ENCODE measurements at regions not wholly inside any gene's neighbourhood (a gene's known extent, or its start where the extent isn't known, plus 50 kb on each side); places are given as distances from the start of the nearest gene placed in this dataset.
"Not testable (repeated sequence)": the region's sequence is repeated elsewhere in the genome, so short reads cannot be mapped to it uniquely, and the experiment has no call there.

GRCh38 chr16:75965504-75966374 lies 239.4 kb upstream of the CPHXL start:
- no peak overlapping the region for H3K4me3 ChIP-seq
- ATAC-seq (ENCODE audit: insufficient read depth, low FRiP score) (no peak), DNase-seq (no peak)
- TF ChIP-seq, protein P1, sequence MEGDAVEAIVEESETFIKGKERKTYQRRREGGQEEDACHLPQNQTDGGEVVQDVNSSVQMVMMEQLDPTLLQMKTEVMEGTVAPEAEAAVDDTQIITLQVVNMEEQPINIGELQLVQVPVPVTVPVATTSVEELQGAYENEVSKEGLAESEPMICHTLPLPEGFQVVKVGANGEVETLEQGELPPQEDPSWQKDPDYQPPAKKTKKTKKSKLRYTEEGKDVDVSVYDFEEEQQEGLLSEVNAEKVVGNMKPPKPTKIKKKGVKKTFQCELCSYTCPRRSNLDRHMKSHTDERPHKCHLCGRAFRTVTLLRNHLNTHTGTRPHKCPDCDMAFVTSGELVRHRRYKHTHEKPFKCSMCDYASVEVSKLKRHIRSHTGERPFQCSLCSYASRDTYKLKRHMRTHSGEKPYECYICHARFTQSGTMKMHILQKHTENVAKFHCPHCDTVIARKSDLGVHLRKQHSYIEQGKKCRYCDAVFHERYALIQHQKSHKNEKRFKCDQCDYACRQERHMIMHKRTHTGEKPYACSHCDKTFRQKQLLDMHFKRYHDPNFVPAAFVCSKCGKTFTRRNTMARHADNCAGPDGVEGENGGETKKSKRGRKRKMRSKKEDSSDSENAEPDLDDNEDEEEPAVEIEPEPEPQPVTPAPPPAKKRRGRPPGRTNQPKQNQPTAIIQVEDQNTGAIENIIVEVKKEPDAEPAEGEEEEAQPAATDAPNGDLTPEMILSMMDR (IDR thresholded peaks at IDR 0.05; ENCODE audit: control extremely low read depth, extremely low read depth) = no peak
- no peak overlapping the region for H3K9ac ChIP-seq (ENCODE audit: insufficient read depth in 1 of 2, low read length in 2 of 2)
- H3K9me3 ChIP-seq (ENCODE audit: control insufficient read depth in 4 of 4, insufficient read depth in 3 of 4, low read length in 3 of 4) = no peaks in the 10 kb centered on the region
- no peak overlapping the region for H3K27ac ChIP-seq (ENCODE audit: low read depth in 1 of 2, low read length in 1 of 2)
- 85 to 90% methylated on average over 1 of the region's 1 CpG for WGBS, 2 donors
- H3K27me3 ChIP-seq (ENCODE audit: control insufficient read depth in 3 of 3, insufficient read depth in 3 of 3, low read length in 2 of 3) = no peaks in the 10 kb centered on the region
- H3K36me3 ChIP-seq (ENCODE audit: control insufficient read depth in 4 of 4, insufficient read depth in 4 of 4, low read length in 4 of 4) = no peaks in the 10 kb centered on the region
- H3K4me1 ChIP-seq (ENCODE audit: control insufficient read depth in 5 of 5, insufficient read depth in 5 of 5, low read length in 5 of 5) = no peaks in the 10 kb centered on the region

DNA sequence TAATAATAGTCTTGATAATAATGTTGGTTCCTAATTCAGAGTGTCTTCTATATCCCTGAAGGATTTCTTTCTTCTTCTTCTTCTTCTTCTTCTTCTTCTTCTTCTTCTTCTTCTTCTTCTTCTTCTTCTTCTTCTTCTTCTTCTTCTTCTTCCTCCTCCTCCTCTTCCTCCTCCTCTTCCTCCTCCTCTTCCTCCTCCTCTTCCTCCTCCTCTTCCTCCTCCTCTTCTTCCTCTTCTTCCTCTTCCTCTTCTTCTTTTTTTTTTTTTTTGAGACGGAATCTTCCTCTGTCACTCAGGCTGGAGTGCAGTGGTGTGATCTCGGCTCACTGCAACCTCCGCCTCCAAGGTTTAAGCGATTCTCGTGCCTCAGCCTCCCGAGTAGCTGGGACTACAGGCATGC lies 242.8 kb upstream of the CPHXL start:
- H3K27me3 ChIP-seq (ENCODE audit: control insufficient read depth in 3 of 3, insufficient read depth in 3 of 3, low read length in 2 of 3); H3K27ac ChIP-seq (ENCODE audit: low read depth in 1 of 2, low read length in 1 of 2); ATAC-seq (ENCODE audit: insufficient read depth, low FRiP score); H3K4me1 ChIP-seq (ENCODE audit: control insufficient read depth in 5 of 5, insufficient read depth in 5 of 5, low read length in 5 of 5); DNase-seq; H3K36me3 ChIP-seq (ENCODE audit: control insufficient read depth in 4 of 4, insufficient read depth in 4 of 4, low read length in 4 of 4); H3K9ac ChIP-seq (ENCODE audit: insufficient read depth in 1 of 2, low read length in 2 of 2); H3K9me3 ChIP-seq (ENCODE audit: control insufficient read depth in 4 of 4, insufficient read depth in 3 of 4, low read length in 3 of 4); H3K4me3 ChIP-seq: not testable (repeated sequence)
- whole genome bisulfite sequencing, 2 donors = 91 to 95% methylated on average over 6 of the region's 6 CpGs

GRCh38 chr16:75971334-75971733 lies 245.0 kb upstream of the CPHXL start:
- Histone ChIP-seq H3K36me3 (ENCODE audit: control insufficient read depth in 4 of 4, insufficient read depth in 4 of 4, low read length in 4 of 4) (no peaks in the 10 kb centered on the region), H3K4me1 (ENCODE audit: control insufficient read depth in 5 of 5, insufficient read depth in 5 of 5, low read length in 5 of 5) (no peaks in the 10 kb centered on the region), H3K9ac (ENCODE audit: insufficient read depth in 1 of 2, low read length in 2 of 2) (no peak overlapping the region), H3K9me3 (ENCODE audit: control insufficient read depth in 4 of 4, insufficient read depth in 3 of 4, low read length in 3 of 4) (no peaks in the 10 kb centered on the region), H3K27me3 (ENCODE audit: control insufficient read depth in 3 of 3, insufficient read depth in 3 of 3, low read length in 2 of 3) (no peaks in the 10 kb centered on the region), H3K27ac (ENCODE audit: low read depth in 1 of 2, low read length in 1 of 2) (no peak overlapping the region), H3K4me3 (no peak overlapping the region)
- TF ChIP-seq, protein P1 (IDR thresholded peaks at IDR 0.05; ENCODE audit: control extremely low read depth, extremely low read depth) = no peak
- ATAC-seq (ENCODE audit: insufficient read depth, low FRiP score) (no peak), DNase-seq (no peak)
- 74 to 81% methylated on average over 2 of the region's 2 CpGs for WGBS, 2 donors

GRCh38 chr16:75983296-75983695 lies 257.0 kb upstream of the CPHXL start:
- Histone ChIP-seq H3K27ac (ENCODE audit: low read depth in 1 of 2, low read length in 1 of 2) (no peak overlapping the region), H3K36me3 (ENCODE audit: control insufficient read depth in 4 of 4, insufficient read depth in 4 of 4, low read length in 4 of 4) (no peaks in the 10 kb centered on the region), H3K4me1 (ENCODE audit: control insufficient read depth in 5 of 5, insufficient read depth in 5 of 5, low read length in 5 of 5) (no peaks in the 10 kb centered on the region), H3K9me3 (ENCODE audit: control insufficient read depth in 4 of 4, insufficient read depth in 3 of 4, low read length in 3 of 4) (peaks cover 0 to 4% (median 0%) of the 10 kb centered on the region in 4 donors), H3K27me3 (ENCODE audit: control insufficient read depth in 3 of 3, insufficient read depth in 3 of 3, low read length in 2 of 3) (no peaks in the 10 kb centered on the region), H3K9ac (ENCODE audit: insufficient read depth in 1 of 2, low read length in 2 of 2) (no peak overlapping the region), H3K4me3 (no peak overlapping the region)
- no peak for ATAC-seq (ENCODE audit: insufficient read depth, low FRiP score)
- TF ChIP-seq, protein P1 (IDR thresholded peaks at IDR 0.05; ENCODE audit: control extremely low read depth, extremely low read depth) = no peak
- no peak for DNase-seq
